Testis (tissue), 2 donors: ENCODE measurements at regions not wholly inside any gene's neighbourhood (a gene's known extent, or its start where the extent isn't known, plus 50 kb on each side); places are given as distances from the start of the nearest gene placed in this dataset.

Experiments used
- POLR2A ChIP-seq: fragments of 450-650 bp; IDR thresholded peaks from one replicate; pipeline ENCODE4 v1.6.1; 2017; ENCODE audit warnings: antibody characterized with exemption, mild to moderate bottlenecking, moderate library complexity
- TF ChIP-seq, protein P1 (sequence below), 3 experiments: fragments of 450-650 bp in 2 of 3; fragments of 200-600 bp in 1 of 3; sonication (generic) in 1 of 3; IDR thresholded peaks; one replicate each; pipeline ENCODE4 v1.5.1; 2016 to 2019; ENCODE audit warnings: antibody characterized with exemption in 3 of 3, mild to moderate bottlenecking in 2 of 3, moderate library complexity in 1 of 3

- TF ChIP-seq, protein P1, sequence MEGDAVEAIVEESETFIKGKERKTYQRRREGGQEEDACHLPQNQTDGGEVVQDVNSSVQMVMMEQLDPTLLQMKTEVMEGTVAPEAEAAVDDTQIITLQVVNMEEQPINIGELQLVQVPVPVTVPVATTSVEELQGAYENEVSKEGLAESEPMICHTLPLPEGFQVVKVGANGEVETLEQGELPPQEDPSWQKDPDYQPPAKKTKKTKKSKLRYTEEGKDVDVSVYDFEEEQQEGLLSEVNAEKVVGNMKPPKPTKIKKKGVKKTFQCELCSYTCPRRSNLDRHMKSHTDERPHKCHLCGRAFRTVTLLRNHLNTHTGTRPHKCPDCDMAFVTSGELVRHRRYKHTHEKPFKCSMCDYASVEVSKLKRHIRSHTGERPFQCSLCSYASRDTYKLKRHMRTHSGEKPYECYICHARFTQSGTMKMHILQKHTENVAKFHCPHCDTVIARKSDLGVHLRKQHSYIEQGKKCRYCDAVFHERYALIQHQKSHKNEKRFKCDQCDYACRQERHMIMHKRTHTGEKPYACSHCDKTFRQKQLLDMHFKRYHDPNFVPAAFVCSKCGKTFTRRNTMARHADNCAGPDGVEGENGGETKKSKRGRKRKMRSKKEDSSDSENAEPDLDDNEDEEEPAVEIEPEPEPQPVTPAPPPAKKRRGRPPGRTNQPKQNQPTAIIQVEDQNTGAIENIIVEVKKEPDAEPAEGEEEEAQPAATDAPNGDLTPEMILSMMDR (IDR thresholded peaks at IDR 0.05): no peak
- TF ChIP-seq POLR2A: no peak
These were observed 89.5 kb downstream of the ZFP36L2 start for GRCh38 chr2:43136876-43137275.
